NCI-H1092 (cell line): ENCODE measurements at regions not wholly inside any gene's neighbourhood (a gene's known extent, or its start where the extent isn't known, plus 50 kb on each side); places are given as distances from the start of the nearest gene placed in this dataset.
"Not testable (repeated sequence)": the region's sequence is repeated elsewhere in the genome, so short reads cannot be mapped to it uniquely, and the experiment has no call there.

ENCODE experiments used
- DNase-seq: peaks from one replicate; lab custom pipeline; 2025; lab: John Stamatoyannopoulos, UW

DNA sequence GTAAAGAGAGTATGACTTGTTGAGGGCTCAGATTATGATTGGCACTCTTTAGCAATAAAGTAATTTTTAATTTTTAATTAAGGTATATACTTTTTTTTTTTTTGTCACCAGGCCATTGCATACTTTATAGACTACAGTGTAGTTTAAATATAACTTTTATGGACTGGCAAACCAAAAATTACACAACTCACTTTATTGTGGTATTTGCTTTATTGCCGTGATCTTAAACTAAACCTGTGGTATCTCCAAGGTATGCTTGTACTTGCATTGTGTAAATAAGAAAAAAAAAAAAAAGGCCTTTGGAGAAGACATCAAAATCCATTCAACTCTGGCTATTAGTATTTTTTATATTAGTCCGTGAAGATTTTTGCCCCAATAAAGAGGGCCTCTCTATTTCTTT is 646.7 kb upstream of the FOXG1 start:
- no peak for DNase-seq

GRCh38 chr14:28120391-28120790 is 646.2 kb upstream of the FOXG1 start:
- no peak for DNase-seq

GRCh38 chr14:28121512-28122297 is 644.9 kb upstream of the FOXG1 start:
- no peak for DNase-seq

- no peak for DNase-seq
Measured at GRCh38 chr14:28130610-28131284, 635.8 kb upstream of the FOXG1 start.

DNA sequence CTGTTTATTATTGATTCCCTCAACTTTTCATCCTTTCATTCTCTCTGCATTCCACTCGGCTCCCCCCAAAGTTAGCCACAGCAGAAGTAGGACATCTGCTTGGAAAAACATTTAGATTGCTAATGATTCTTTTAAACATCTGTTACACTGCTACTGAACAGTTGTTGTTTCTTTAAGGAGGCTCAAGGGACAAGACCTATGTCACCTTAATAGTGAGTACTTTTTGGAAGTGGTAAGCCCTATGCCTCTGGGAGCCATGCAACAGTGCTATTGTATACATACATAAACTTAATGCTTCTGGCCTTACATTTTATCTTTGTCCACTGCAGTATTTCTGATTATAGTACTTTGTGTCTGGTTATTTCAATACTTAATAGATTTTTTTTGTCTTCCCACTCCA is 628.2 kb upstream of the FOXG1 start:
- no peak for DNase-seq

DNA sequence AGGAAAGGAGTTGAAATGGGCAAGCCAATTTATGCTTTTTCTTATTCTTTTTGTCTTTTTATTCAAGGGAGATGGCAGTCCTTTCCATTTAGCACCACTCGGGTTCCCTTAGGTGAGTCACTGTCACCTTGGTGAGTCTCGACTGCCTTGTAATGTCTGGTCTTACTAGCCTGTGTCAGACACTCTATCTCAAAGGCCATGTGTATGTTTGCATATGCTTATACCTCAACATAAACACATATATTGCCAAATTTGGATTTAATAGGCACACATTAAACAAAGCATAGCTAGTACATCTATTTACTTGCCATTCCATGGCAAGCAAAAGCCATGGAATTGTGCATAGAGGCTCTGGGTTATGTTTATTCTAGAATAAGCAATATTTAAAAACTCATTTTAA is 624.9 kb upstream of the FOXG1 start:
- no peak for DNase-seq

- peak; percentile 71 for DNase-seq
Measured at GRCh38 chr14:28142400-28143015, 624.1 kb upstream of the FOXG1 start.

GRCh38 chr14:28143316-28143715 is 623.3 kb upstream of the FOXG1 start:
- DNase-seq, result peak; percentile 29

DNA sequence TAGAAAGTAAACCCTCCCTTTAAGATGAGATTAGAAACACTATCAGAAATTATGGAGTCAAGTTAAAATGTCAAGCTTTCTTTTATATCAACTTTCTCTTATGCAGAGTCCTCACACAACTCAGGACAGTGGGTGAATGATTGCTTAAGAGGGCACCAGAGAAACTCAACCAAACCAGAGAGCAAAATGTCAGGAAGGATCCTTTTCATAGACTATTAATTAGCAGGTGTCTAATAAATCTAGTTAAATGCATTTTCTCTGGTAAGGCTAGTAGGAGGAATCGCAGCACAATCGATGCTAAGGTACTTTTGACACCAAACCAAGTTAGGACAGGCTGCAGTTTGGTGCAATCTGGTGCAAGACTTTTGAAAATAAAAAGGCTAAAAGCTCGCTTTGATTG is 614.7 kb upstream of the FOXG1 start:
- DNase-seq, result no peak

- DNase-seq, result no peak
Measured at GRCh38 chr14:28152453-28153044, 614.0 kb upstream of the FOXG1 start.

DNA sequence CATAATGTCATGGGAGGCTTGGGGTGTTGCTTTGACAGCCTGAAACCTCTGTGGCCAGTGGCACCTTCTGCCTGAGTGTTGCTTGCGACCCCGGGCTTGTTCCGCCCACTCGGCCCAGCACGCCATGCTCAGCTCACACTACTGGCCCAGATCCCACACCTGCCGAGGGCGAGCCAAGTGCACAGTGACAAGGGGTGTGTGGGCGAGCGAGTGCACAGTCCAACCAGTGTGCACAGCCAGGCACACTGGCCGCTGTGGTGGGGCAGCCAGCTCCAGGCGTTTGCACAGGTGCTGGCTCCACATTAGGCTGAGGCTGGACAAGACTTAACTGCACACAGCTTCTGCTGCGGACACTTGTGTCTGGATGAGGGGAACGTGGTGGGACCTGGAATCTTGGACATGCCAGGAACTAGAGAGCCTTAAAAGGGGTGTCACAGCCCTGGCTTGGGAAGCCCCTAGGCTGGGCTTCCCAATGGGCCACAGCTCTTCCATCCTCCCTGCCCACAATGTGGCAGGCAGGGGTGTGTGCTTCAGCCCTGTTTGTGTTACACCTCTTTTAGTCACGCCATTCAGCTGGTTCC is 609.2 kb upstream of the FOXG1 start:
- DNase-seq, result no peak

GRCh38 chr14:28157887-28158791 is 608.4 kb upstream of the FOXG1 start:
- DNase-seq, result no peak

DNA sequence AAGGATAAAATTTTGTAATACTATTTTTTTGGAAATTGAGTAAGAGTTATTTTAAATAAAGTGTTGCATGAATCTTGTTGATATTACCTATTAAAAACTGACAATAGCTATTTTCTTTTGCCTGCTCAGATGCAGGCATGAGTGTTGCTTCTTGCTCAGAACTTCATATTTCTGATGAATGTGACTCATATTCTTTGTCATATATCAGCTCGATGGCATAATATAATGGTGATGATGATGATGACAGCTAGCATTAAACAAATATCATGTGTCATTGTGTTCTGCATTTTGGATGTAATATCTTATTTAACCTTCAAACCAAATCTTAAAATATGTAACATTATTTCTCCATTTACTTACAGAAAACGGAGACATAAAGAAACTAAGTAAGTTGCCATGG is 605.5 kb upstream of the FOXG1 start:
- no peak for DNase-seq

DNA sequence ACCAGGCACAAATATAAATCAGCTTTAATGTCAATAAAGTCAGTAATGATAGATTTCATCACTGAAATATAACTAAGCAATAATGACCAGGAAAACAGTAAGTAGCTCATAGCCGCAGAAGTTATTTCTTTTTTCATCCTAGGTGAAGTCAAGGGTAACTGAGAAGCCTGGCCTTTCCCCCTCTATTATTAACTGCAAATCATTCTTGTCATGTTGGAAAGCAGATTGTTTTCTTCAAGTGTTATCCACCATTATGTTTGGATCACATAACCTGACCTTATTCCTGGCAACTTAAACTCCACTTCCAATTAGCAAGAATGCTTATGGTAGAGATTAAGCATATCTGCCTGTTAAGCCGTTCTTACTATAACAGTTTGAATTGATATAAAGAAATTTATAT is 603.4 kb upstream of the FOXG1 start:
- no peak for DNase-seq

GRCh38 chr14:28163897-28164296 is 602.7 kb upstream of the FOXG1 start:
- no peak for DNase-seq

DNA sequence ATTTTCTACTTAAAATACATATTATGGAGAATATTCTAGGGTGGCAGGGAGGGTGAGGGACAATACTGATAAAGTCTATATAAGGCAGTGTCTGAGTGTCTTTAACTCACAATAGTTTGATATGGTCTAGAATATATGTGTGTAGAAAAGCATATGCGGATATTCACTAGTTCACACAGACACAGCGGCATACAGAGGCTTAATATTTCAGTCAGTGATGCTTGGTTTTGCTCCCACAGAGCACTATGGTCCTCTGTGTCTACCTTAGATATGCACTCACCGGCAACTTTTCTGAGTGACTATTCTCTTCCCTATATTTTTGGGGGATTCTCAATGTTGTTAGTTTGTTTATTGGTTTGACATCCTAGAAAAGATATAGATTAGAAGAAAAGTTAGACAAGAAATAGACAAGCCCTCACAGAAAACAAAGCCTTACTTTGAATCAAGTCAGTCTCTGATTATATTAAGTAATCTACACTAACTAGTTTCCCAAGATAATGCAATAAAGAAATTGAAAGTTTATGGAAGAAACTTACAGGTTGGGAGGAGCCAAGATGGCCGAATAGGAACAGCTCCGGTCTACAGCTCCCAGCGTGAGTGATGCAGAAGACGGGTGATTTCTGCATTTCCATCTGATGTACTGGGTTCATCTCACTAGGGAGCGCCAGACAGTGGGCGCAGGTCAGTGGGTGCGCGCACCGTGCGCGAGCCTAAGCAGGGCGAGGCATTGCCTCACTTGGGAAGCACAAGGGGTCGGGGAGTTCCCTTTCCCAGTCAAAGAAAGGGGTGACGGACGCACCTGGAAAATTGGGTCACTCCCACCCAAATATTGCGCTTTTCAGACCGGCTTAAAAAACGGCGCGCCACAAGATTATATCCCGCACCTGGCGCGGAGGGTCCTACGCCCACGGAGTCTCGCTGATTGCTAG is 578.4 kb upstream of the FOXG1 start:
- not testable (repeated sequence) for DNase-seq

GRCh38 chr14:28196878-28197277 is 569.7 kb upstream of the FOXG1 start:
- no peak for DNase-seq

- peak; percentile 8 for DNase-seq
Measured at GRCh38 chr14:28220391-28220790, 546.2 kb upstream of the FOXG1 start.

DNA sequence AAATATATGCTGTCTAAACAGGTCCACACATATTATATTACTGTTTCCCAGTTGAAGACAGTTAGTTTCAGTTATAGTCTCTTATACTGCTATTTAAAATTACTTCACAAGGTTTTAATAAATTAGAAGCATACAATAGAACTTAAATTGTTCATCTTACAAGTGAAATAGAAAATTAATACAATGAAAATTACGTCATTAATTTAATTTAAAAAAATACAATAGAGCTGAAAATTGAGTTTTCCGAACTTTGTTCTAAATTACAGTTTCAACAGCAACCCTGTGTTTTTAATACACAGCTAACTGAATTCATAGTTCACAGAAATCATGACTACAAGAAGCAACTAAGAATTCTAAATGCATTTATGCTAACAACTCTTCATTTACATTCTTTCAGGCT is 525.7 kb upstream of the FOXG1 start:
- no peak for DNase-seq

DNA sequence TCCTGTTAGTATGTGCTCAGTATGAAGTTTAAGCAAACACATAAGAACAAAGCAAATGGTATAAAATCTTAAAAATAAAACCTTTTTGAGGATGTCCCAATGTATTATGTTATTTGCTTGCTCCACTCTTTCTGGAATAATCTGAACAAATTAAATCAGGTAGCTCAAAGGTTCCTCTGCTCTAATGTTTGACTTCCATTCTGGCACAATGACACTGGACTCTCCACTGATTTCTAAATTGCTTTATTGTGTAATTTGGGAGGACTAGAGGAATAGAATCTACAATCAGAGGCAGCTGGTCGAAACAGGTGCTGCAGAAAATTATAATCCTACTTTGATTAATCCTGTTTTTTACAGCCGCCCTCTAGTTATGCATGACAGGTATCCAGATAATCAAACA is 523.7 kb upstream of the FOXG1 start:
- DNase-seq, result peak; percentile 72
